22Rv1 (cell line): ENCODE measurements at regions not wholly inside any gene's neighbourhood (a gene's known extent, or its start where the extent isn't known, plus 50 kb on each side); places are given as distances from the start of the nearest gene placed in this dataset.

Experiments used
- ZFX ChIP-seq: fragments of 450-650 bp; IDR thresholded peaks from 2 replicates; pipeline ENCODE4 v1.6.1; 2017; ENCODE audit warnings: antibody characterized with exemption, borderline replicate concordance
- TF ChIP-seq, protein P1 (sequence below): fragments of 450-650 bp; IDR thresholded peaks from 2 replicates; pipeline ENCODE4 v1.5.1; 2017; ENCODE audit warnings: mild to moderate bottlenecking

DNA sequence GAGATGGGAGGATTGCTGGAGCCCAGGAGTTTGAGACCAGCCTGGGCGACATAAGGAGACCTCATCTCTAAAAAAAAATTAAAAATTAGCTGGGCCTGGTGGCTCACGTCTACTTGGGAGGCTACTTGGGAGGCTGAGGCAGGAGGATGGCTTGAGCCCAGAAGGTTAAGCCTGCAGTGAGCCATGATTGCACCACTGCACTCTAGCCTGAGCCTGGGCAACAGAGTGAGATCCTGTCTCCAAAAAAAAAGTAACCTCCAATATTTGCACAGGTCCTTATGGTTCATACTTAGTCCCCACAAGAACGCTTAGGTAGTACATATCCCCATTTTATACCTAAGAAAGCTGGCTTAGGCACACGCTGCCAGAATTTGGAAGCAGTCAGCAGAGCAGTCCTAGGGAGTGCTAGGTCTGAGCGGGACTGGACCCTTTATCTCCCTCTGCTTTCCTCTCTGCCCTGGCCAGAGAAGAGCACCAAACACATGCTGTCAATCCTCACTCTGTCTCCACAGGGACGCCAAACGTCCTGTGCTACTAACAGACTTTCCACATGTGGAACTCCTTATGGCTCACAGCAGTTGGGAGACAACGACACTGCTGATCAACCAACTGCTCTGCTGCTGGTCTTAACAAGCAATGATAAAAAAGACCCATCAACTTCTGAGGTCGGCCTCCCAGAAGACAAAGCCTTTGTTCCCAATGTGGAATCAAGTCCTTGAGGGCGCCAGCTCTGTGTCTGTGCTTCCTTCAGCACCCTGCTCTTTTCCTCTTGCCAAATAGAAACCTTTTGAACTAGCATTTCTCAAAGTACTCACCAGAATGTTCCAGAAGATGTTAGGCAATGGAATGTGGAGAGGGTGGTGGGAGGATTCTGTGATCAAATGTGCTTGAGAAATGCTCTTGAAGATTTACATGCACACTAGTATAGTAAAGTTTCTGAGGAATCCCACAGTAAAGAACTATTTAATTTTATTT lies 226.3 kb upstream of the DTNBP1 start:
- TF ChIP-seq, protein P1, sequence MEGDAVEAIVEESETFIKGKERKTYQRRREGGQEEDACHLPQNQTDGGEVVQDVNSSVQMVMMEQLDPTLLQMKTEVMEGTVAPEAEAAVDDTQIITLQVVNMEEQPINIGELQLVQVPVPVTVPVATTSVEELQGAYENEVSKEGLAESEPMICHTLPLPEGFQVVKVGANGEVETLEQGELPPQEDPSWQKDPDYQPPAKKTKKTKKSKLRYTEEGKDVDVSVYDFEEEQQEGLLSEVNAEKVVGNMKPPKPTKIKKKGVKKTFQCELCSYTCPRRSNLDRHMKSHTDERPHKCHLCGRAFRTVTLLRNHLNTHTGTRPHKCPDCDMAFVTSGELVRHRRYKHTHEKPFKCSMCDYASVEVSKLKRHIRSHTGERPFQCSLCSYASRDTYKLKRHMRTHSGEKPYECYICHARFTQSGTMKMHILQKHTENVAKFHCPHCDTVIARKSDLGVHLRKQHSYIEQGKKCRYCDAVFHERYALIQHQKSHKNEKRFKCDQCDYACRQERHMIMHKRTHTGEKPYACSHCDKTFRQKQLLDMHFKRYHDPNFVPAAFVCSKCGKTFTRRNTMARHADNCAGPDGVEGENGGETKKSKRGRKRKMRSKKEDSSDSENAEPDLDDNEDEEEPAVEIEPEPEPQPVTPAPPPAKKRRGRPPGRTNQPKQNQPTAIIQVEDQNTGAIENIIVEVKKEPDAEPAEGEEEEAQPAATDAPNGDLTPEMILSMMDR: no peak
- no peak for TF ChIP-seq ZFX
